Renal cortical epithelial cell (primary cell): ENCODE measurements at regions not wholly inside any gene's neighbourhood (a gene's known extent, or its start where the extent isn't known, plus 50 kb on each side); places are given as distances from the start of the nearest gene placed in this dataset.
"Not testable (repeated sequence)": the region's sequence is repeated elsewhere in the genome, so short reads cannot be mapped to it uniquely, and the experiment has no call there.

Experiments
- DNase-seq: peaks from one replicate; pipeline ENCODE4 v3.0.0-alpha.2; 2011; ENCODE audit warnings: low read depth

DNA sequence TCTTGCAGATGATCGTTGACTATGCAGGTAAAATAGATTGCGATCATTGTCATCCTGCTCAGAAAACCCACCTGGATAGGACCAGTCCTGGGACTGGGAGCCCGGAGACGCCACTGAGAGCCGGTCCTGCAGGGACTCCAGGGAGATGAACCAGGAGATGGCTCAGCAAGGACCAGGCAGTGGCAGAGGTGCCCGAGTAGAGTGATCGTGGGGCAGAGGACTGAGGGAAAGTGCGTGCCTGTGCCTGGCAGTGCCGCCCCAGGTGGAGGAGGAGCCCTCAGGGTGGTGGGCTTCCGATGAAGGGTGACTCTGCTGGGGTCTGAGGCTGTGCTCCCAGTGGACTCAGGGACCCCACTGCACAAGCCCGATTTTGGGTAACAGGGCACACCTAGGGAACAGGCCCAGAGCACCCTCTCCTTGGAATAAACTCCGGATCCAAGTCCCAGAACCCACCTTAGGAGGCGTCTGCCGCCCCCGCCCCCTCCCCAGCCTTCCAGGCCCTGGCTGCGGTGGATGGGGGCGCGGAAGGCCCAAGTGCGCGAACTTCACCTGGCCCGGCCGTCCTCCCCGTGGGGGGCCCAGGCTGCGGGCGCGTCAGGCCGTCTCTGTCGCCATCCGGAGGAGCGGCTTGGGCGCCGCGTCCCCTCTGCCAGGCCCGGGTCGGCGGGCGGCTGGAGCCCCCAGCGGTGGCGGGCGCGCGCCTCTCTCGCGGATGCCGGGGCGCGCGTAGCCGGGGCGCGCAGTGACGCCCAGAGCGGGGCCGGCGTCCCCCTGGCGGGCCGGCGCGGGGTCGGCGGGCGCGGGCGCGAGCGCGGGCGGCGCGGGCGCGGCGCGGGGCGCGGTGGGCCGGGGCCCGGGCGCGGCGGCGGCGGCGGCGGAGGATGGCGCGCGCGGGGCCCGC is 1338.8 kb downstream of the BRD1 start:
- DNase-seq, result no peak

DNA sequence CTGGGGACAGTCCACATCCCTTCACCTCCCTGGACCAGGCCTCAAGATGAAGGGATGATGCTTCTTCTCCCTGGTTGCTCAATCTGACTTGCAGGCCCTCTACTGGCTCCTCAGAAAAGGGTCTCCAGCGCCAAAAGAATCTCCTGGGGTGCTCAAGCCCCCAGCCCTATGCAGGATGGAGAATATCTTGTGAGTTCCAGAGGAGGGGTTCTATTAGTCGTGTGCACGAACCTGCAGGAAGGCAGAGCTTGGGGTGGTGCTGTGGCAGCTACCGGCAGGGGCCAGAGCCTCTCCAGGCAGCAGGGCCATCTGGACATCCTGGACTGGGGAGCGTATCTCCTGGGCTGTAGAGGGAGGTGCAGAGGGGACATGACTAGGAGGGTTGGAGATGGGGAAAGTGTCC is 1339.5 kb downstream of the BRD1 start:
- no peak for DNase-seq

DNA sequence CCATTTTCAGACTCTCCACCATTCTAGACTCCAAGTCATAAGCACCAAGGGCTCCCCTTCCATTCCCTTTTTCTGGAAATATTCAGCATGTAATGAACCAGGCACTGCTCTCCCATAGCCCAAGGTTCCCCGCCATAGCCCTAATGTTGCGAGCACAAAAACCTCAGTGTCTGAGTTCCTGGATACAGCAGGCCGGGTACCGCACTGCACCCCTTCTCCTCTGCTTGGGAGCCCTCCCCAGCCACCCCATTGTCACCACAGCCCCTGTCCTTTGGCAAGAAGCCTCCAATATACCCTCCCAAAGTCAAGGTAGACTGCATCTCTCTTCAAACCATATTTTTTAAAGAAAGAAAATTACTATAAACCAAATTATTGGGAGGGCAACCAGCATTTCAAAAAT is 1341.1 kb downstream of the BRD1 start:
- no peak for DNase-seq

DNA sequence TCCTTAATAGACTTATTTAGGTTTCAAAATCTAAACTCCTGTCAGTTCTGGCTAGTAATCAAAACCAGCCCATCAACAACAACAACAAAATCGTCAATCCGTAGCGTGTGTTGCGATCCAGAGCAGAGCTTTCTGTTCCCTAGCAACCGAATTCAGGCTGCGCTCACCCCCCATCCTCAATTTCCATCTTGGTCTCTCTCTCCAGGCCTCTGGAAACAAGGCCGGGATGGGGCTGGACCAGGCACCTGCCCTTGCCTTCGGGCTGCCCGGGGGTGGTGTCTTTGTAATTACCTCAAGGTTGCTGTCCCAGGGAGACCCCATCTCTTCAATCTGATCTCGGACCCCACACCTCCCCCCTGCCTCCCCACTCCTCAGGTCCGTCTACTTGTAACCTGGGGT is 1341.5 kb downstream of the BRD1 start:
- no peak for DNase-seq

DNA sequence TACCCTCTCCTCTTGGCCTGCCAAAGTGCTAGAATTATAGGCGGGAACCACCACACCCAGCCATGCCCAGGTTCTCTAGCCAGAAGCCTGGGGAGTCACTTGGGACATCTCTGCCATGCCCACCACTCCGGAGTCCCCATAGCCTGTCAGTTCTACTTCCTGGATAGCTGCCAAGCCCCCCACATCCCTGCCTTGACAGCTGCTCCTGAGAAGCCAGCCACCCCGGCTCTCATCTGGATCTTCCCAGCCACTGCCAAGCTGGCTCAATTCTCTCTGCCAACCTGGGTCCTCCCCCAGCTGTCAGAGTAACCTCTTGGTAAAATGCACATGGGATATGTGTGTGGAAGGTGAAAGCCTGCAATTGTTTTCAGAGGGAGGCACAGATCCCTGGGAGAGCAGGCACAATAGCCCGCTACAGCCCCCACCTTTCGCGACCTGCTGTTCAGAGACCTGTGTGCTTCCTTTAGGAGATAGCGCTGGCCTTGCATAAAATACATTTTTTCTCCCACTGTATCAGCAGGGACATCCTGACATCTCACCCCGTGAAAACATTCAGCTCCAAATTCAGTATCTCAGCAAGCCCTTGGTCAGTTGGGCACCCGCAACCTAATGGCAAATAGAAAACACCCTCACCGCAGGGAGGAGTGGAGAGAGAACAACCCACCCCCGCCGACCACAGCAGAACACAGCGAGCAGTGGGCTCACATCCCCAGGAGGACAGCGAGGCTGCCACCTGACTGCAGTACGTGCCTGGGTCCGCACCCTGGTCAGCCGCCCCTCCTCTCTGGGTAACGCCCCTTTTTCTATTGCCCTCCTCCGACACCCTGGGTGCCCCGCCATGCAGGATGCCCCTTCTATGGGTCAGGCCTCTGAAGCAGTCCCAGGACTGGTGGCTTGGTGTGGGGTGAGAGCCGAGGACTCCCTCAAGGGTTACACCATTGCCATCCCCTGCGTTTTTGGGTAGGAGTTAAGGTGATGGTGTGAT is 1342.2 kb downstream of the BRD1 start:
- DNase-seq, result no peak

DNA sequence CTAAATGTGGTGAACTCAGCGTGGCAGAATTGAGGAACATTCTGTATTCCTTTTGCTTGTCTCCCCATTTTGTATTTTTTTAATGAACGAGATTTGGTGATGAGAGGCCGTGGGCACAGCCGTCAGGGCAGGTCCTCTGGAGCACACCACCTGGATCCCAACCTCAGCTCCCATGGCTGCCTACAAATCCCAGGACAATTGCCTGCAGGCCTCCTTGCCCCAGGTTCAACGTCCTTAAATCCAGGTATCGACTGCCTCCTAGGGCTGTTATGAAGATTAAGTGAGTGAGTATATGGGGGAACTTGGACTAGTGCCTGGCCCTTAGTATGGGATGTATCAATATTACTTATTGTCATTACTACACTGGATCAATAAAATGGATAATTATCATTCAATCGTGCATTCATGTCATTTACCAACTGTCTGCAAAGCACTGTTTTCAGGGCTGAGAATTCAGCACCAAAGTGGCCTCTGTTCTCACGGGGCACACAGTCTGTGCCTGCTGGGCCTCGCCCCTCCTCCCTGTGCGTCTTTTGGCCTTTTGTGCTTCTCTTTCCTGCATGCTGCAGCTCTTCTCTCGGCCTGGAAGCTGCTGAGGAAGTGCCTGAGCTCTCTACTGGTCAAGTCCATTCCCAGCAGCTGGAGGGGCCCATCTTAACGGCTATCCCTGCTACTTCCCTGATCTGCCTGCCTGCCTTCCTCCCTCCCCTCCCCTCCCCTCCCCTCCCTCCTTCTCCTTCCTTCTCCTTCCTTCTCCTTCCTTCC is 1343.7 kb downstream of the BRD1 start:
- no peak for DNase-seq

DNA sequence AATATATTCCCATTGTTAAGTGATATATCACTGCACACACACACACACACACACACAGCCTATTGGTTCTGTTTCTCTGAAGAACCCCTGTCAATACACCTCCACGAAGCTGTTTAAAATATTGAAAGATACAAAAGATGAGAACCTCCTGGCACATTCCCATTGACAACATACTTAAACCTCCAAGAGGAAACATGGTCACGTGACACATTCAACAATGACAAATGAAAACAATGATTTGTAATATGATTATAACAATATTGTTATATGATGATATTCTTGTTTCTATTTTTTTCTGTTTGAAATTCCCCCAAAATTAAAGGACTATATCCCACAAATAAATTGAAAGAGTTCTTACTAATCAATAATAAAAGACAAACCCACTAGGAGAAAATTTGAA is 1344.9 kb downstream of the BRD1 start:
- no peak for DNase-seq

DNA sequence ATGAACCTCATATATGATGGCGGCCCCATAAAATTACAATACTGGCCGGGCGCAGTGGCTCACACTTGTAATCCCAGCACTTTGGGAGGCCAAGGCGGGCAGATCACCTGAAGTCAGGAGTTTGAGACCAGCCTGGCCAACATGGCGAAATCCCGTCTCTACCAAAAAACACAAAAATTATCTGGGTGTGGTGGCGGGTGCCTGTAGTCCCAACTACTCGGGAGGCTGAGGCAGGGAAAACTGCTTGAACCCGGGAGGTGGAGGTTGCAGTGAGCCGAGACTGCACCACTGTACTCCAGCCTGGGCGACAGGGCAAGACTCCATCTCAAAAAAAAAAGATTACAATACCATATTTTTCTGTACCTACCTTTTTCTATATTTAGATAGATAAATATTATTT is 1345.5 kb downstream of the BRD1 start:
- not testable (repeated sequence) for DNase-seq

DNA sequence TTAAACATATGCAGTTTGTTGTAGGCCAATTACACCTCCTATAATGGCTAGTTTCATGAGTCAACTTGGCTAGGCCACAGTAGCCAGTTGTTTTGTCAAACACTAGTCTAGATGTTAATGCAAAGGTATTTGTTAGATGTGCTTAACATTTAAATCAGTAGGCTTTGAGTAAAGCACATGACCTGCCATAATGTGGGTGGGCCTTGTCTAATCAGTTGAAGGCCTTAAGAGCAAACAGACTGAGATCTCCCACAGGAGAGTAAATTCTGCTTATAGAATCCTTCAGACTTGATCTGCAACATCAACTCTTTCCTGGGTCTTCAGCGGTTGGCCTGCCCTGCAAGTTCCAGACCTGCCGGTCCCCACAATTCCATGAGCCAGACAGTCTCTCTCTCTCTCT is 1345.9 kb downstream of the BRD1 start:
- no peak for DNase-seq

DNA sequence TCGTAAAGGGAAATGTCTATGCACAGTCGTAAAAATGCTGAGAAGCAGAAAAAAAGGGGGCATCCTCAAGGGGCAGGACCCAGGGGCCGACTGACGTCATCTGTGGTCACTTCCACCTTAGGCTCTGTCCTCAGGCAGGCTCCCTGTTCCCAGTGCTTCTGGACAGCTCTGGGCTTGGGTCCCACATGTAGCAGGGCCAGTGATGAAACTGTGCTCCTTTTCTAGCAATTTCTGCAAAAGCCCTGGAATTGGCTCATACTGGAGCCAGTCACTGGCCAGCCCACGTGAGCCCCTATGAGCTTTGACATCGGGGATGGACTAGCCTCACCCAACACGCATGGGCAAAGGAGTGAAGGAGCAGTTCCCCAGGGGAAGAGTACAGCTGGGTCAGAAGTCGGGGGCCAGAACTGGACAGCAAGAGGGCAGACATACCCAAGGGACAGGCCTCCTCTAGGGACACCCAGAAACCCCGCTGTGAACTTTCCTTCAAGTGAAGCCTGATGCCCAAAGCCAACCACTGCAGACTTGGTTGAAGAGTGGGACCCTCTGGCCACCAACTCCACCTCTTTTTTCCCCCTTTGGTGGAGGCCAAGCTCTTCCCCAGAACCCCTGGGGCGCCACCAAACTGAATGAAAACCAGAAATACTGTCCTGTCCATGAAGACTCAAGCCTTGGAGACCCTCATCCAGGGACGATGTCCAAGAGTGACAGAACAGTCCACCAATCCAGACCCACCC is 1349.0 kb downstream of the BRD1 start:
- DNase-seq, result no peak

DNA sequence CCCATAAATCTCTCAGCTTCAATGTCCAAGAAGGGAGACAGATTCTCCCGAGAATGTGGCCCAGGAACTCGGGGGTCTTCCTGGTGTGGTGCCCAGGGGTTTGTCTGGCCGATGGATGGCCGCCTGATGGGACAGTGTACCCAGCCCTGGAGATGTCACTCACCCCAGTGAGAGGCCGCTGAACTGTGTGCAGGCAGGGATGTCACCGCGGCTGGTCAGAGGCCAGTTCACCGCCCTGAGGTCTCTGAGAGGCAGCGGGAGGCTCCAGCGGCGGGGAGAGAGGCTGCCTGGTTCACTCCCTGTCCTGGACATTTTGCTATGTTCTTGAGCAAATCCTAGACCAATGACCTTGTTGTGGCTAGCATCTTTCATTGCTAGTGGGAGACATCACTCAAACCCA is 1349.5 kb downstream of the BRD1 start:
- DNase-seq, result no peak

DNA sequence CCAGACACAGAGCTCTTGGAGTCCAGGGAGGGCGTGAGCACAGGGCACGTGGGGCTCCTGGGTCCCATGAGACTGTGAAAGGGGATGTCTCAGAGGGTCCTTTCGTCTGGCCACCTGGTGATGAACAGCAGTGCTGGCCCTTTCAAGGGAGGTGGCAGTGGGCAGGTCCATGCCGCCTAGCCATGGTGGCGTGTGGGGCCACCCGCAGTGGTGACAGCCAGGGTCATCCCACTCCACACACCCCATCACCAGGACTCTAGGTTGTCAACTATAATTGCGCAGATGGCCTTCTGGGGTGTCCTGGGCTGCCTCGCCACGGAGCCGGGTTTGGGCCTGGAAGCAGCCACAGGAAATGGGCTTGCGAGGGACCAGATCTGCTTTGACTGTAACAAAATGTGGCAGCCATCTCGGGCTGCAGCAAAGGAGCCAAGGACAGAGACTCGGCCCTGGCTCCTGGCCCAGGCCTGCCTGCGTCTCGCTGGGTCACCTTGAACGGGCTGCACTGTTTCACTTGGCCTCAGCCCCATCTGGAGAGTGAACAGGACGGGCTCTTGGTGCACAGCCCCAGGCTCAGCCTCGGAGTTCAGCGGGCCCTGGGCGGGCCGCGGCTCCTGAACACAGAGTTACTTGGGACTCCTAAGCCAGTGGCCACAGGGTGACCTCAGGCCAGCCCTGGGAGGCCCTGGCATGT is 1350.5 kb downstream of the BRD1 start:
- no peak for DNase-seq

DNA sequence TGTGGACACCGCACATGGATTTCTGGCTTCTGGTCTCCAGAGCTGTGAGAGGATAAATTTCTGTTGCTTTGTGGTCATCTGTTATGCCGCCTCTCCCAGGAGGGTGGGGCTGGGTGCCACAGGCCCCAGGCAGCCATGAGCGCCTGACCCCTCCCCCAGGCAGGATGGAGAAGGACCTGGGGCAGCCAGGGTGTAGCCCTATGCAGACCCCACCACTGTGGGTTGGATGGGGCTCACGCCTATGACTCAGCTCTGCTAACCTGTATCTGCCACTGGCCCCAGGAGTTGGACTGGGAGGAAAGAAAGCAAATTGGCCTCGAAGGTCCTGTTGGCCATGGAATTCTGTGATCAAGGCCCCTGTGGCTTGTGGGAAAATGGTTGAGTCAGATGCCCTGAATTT is 1351.1 kb downstream of the BRD1 start:
- no peak for DNase-seq

DNA sequence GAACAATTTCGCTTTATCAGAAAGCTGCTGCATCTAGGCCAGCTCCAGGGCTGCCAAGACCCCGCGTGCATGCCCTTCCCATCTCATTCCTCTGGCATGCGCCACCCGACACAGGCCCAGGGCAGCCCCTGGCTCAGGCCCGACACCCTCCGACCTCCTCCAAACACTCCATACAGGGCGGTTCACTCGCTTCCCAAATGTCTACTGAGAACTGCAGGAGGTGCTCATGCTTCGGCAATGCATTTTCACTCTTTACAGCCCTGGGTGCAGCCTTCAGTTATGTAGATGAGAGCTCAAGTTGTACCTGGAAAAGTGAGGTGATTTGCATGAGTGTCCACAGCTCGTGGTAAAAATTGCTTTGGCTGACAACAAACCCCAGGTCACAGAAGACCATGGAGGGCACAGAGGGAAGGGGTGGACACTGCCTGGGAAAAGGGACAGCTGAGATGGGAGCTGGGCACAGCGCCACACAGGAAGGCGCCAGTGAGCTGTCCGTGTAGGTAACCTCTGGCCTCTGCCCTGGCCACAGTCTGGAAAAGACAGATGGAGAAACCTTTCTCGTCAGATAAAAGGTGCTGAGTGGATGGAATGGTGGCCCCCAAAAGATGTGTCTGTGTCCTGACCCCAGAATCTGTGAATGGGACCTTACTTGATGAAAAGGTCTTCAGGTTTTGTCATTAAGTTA is 1351.9 kb downstream of the BRD1 start:
- DNase-seq, result no peak

DNA sequence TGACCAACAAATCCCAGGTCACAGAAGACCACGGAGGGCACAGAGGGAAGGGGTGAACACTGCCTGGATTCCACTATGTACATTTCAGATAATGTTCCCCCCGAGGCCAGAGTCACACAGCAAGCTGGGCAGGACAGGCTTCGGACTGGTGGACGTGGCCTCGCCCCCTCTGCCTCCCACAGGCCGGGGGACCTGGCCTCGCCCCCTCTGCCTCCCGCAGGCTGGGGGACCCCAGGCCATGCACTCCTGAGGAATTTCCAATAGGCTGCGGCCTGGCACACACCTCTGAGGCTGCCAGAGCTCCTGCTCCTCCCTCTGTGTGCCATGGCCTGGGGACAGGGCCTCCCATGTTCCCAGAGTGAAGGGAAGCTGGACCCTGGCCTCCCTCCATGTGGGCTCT is 1352.8 kb downstream of the BRD1 start:
- no peak for DNase-seq

DNA sequence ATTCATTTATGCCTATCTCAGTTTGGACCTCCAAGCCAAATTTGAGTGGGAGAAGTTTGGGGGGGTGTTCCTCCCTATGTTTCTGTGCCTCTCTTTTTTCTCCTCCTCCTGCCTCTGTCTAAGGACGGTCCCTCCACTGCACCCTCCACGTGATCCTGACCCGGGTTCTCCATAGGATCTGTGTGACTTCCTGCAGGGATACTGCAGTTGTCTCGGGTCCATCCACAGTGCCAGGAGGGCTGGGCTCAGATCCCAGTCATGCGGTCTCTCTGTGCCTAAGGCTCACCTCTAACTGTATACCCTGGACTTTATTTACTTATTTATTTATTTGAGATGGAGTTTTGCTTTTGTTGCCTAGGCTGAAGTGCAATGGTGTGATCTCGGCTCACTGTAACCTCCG is 1354.5 kb downstream of the BRD1 start:
- no peak for DNase-seq

DNA sequence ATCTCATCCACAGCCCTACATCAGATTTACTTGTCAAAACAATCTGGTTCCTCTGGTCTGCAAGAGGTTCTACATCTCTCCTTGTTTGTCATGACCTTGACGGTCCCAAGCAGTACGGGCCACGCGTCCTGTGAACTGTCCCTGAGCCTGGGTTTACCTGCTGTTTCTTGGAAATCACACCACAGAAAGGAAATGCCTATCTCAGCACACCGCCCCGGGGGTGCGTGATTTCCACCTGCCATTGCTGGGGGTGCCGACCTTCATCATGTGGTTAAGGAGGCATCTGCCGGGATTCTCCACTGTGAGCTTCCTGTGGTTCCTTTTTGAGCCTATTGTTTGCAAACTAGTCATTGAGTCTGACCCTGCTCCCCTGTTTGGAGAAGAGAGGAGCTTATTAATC is 1363.4 kb downstream of the BRD1 start:
- DNase-seq, result no peak

DNA sequence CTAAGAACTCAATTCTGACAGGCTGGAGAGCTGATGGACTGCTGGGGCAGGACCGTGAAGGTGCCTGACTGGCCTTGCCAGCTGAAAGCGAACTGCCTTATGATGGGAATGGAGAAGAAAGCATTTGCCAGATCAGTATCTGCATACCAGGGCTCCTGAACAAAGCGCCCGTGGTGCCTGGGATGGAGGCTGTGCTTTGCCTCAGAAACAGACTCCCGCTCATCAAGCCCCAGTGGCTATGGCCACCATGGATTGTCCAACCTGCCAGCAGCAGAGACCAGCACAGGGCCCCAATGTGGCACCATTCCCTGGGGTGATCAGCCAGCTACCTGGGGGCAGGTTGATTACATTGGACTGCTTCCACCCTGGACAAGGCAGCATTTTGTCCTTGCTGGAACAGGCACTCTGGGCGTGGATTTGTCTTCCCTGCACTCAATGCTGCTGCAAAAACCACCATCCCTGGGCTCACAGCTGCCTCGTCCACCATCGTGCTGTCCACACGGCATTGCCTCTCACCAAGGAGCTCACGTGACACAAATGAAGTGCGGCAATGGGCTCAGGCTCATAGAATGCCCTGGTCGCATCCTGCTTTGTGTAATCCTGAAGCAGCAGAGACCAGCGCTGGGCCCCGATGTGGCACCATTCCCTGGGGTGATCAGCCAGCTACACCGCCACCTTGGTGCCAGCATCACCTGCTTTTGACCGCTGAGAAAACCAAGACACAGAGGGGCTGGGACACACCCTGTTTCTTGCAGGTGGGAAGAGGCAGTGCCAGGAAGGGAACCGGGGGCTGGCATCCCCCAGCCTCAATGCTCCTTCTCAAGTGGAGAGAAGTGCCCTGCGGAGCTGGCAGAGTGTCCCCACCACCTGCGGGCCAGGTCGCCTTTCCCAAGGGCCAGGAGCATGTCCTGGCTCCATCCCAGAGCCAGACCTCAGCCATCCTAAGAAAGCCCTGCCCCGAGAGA is 1367.5 kb downstream of the BRD1 start:
- no peak for DNase-seq

DNA sequence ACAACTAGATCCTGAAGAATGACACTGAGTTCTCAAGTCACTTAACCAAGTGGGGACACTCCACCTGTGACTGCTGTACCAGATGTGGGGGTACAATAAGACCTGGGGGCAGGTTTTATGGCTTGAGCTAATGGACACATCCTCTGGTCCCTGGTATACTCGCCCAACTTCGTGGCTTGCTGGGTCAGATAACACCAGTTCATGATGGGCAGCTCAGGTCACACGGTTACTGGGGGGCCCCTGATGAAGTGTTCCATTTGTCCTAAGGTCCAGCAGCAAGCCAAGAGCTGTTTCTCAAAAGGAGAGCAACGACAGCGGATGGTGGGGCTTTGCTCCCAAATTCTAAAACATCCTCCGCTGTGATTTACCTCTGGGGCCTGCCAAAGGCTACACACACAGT is 1368.4 kb downstream of the BRD1 start:
- no peak for DNase-seq
